A673 (cell line): ENCODE measurements at regions not wholly inside any gene's neighbourhood (a gene's known extent, or its start where the extent isn't known, plus 50 kb on each side); places are given as distances from the start of the nearest gene placed in this dataset.

Source experiments
- BruUV-seq: library from RNA; stranded (reverse); fragments of 400-500 nt; replicated peaks from 2 replicates; lab custom pipeline; 2021; lab: Mats Ljungman, UMichigan
- CTCF ChIA-PET: fragments of 300-600 bp; sonication (Branson Sonifier 250); formaldehyde crosslinking; loops from one replicate; lab custom pipeline; 2022; ENCODE audit warnings: antibody characterized with exemption; lab: Charles Lee
- POLR2A ChIA-PET: fragments of 300-600 bp; sonication (Branson Sonifier 250); formaldehyde crosslinking; loops from one replicate; lab custom pipeline; 2022; ENCODE audit warnings: antibody characterized with exemption; ENCODE audit not compliant: low non-redundant PET; lab: Charles Lee
- DNase-seq: peaks from one replicate; pipeline ENCODE4 v3.0.0-alpha.2; 2015; ENCODE audit warnings: low spot score
- H3K27ac ChIP-seq: fragments of 200-600 bp; sonication (generic); 2 replicates; pipeline ENCODE4 v1.5.1; 2016; ENCODE audit warnings: mixed run types, low read depth, mild to moderate bottlenecking, mixed read lengths, antibody characterized with exemption, low read length; ENCODE audit not compliant: poor library complexity, severe bottlenecking
- H3K27me3 ChIP-seq: fragments of 200-600 bp; sonication (generic); replicated peaks from 2 replicates; pipeline ENCODE4 v1.6.1; 2017; ENCODE audit warnings: mixed run types, low read depth, mild to moderate bottlenecking, mixed read lengths, antibody characterized with exemption, low read length; ENCODE audit not compliant: insufficient read depth, poor library complexity
- H3K36me3 ChIP-seq: fragments of 200-600 bp; sonication (generic); 2 replicates; pipeline ENCODE4 v1.6.1; 2016; ENCODE audit warnings: mixed run types, mild to moderate bottlenecking, mixed read lengths, antibody characterized with exemption, low read length; ENCODE audit not compliant: insufficient read depth, poor library complexity, severe bottlenecking
- H3K4me1 ChIP-seq: fragments of 200-600 bp; sonication (generic); 2 replicates; pipeline ENCODE4 v1.6.1; 2017; ENCODE audit warnings: mixed run types, mild to moderate bottlenecking, mixed read lengths, antibody characterized with exemption, low read length; ENCODE audit not compliant: insufficient read depth, poor library complexity, severe bottlenecking
- H3K4me3 ChIP-seq: fragments of 200-600 bp; sonication (generic); 2 replicates; pipeline ENCODE4 v1.5.1; 2016; ENCODE audit warnings: low read depth, mixed run types, mild to moderate bottlenecking, mixed read lengths, low read length; ENCODE audit not compliant: poor library complexity, severe bottlenecking
- H3K9me3 ChIP-seq: fragments of 200-600 bp; sonication (generic); 2 replicates; pipeline ENCODE4 v1.6.1; 2016; ENCODE audit warnings: mixed run types, low read depth, mild to moderate bottlenecking, mixed read lengths, antibody characterized with exemption, low read length; ENCODE audit not compliant: poor library complexity, severe bottlenecking
- CTCF ChIP-seq: fragments of 300-800, 200-600 bp; sonication (generic); conservative IDR thresholded peaks from 2 replicates; pipeline ENCODE4 v1.5.1; 2017; ENCODE audit warnings: low read depth, mild to moderate bottlenecking, antibody characterized with exemption, low read length, moderate library complexity, mixed read lengths
- EZH2 ChIP-seq: fragments of 200-600 bp; sonication (generic); IDR thresholded peaks from 2 replicates; pipeline ENCODE4 v1.6.1; 2017; ENCODE audit warnings: borderline replicate concordance, low read depth, mild to moderate bottlenecking, mixed read lengths, antibody characterized with exemption, low read length; ENCODE audit not compliant: poor library complexity, severe bottlenecking
- intact Hi-C: fragments of 100-400 bp; cut with micrococcal nuclease; formaldehyde crosslinking; loops from one replicate; pipeline ENCODE4 v1.10.0; 2022; ENCODE audit not compliant: unreplicated experiment

- H3K4me1 ChIP-seq = no peaks in the 10 kb centered on the region
- CTCF ChIA-PET = no interaction called here
- no peak overlapping the region for H3K27ac ChIP-seq
- no peak overlapping the region for H3K4me3 ChIP-seq
- TF ChIP-seq CTCF (no peak), EZH2 (no peak)
- H3K36me3 ChIP-seq = no peaks in the 10 kb centered on the region
- POLR2A ChIA-PET = no interaction called here
- H3K9me3 ChIP-seq = no peaks in the 10 kb centered on the region
- no peaks in the 10 kb centered on the region for H3K27me3 ChIP-seq
- intact Hi-C loops = no loop called here
- no peak for DNase-seq
- no TSS peak for BruUV-seq
These were observed 927.9 kb downstream of the BRD1 start for GRCh38 chr22:48899523-48900326.

- H3K36me3 ChIP-seq = no peaks in the 10 kb centered on the region
- intact Hi-C loops = no loop called here
- H3K4me3 ChIP-seq = no peak overlapping the region
- BruUV-seq = no TSS peak
- DNase-seq = no peak
- no peaks in the 10 kb centered on the region for H3K9me3 ChIP-seq
- H3K4me1 ChIP-seq = no peaks in the 10 kb centered on the region
- H3K27ac ChIP-seq = no peak overlapping the region
- POLR2A ChIA-PET = no interaction called here
- TF ChIP-seq CTCF = no peak
- no peaks in the 10 kb centered on the region for H3K27me3 ChIP-seq
- CTCF ChIA-PET = no interaction called here
These were observed 929.0 kb downstream of the BRD1 start for GRCh38 chr22:48898524-48899250.

GRCh38 chr22:48897645-48898370 lies 929.9 kb downstream of the BRD1 start:
- no TSS peak for BruUV-seq
- ChIA-PET POLR2A (no interaction called here), CTCF (no interaction called here)
- no peaks in the 10 kb centered on the region for H3K27me3 ChIP-seq
- no peaks in the 10 kb centered on the region for H3K9me3 ChIP-seq
- no peak overlapping the region for H3K27ac ChIP-seq
- no peak for DNase-seq
- no peak for TF ChIP-seq CTCF
- TF ChIP-seq EZH2 = no peak
- no peaks in the 10 kb centered on the region for H3K4me1 ChIP-seq
- intact Hi-C loops = no loop called here
- H3K4me3 ChIP-seq = no peak overlapping the region
- no peaks in the 10 kb centered on the region for H3K36me3 ChIP-seq
